ENCODE measurements at regions not wholly inside any gene's neighbourhood (a gene's known extent, or its start where the extent isn't known, plus 50 kb on each side); places are given as distances from the start of the nearest gene placed in this dataset.

- DNase-seq = no peak
Measured at GRCh38 chr4:167492007-167492406, 257.7 kb upstream of the SPOCK3 start.

- no peak for DNase-seq
Measured at GRCh38 chr4:167509551-167509950, 275.3 kb upstream of the SPOCK3 start.

- DNase-seq = no peak
Measured at GRCh38 chr4:167524091-167524490, 289.8 kb upstream of the SPOCK3 start.

- DNase-seq = no peak
Measured at GRCh38 chr4:167537761-167538160, 303.5 kb upstream of the SPOCK3 start.

- DNase-seq = no peak
Measured at GRCh38 chr4:167541286-167541685, 307.0 kb upstream of the SPOCK3 start.

- no peak for DNase-seq
Measured at GRCh38 chr4:167544391-167544790, 310.1 kb upstream of the SPOCK3 start.

GRCh38 chr4:167550021-167550420 lies 315.7 kb upstream of the SPOCK3 start:
- DNase-seq = no peak

GRCh38 chr4:167555338-167556022 lies 321.2 kb upstream of the SPOCK3 start:
- no peak for DNase-seq

- DNase-seq = no peak
Measured at GRCh38 chr4:167578906-167579305, 344.6 kb upstream of the SPOCK3 start.

GRCh38 chr4:167581449-167581965 lies 347.2 kb upstream of the SPOCK3 start:
- DNase-seq = no peak

- no peak for DNase-seq
Measured at GRCh38 chr4:167587361-167587760, 353.1 kb upstream of the SPOCK3 start.

GRCh38 chr4:167595898-167596297 lies 361.6 kb upstream of the SPOCK3 start:
- DNase-seq = no peak

- DNase-seq = no peak
Measured at GRCh38 chr4:167602157-167602556, 367.9 kb upstream of the SPOCK3 start.

GRCh38 chr4:167606551-167606950 lies 372.3 kb upstream of the SPOCK3 start:
- peak in 1 of 5 experiments; percentile 55 for DNase-seq

- DNase-seq = no peak
Measured at GRCh38 chr4:167613381-167613780, 379.1 kb upstream of the SPOCK3 start.

GRCh38 chr4:167614866-167615265 lies 380.6 kb upstream of the SPOCK3 start:
- no peak for DNase-seq

- no peak for DNase-seq
Measured at GRCh38 chr4:167616476-167616875, 382.2 kb upstream of the SPOCK3 start.

- DNase-seq = peak in 1 of 5 experiments; percentile 29
Measured at GRCh38 chr4:167622481-167623240, 388.4 kb upstream of the SPOCK3 start.

GRCh38 chr4:167623241-167623572 lies 388.9 kb upstream of the SPOCK3 start:
- no peak for DNase-seq

- no peak for DNase-seq
Measured at GRCh38 chr4:167629272-167629671, 395.0 kb upstream of the SPOCK3 start.

GRCh38 chr4:167642250-167642649 lies 408.0 kb upstream of the SPOCK3 start:
- no peak for DNase-seq

- DNase-seq = no peak
Measured at GRCh38 chr4:167645358-167645757, 411.1 kb upstream of the SPOCK3 start.

GRCh38 chr4:167652267-167652666 lies 418.0 kb upstream of the SPOCK3 start:
- no peak for DNase-seq

- DNase-seq = no peak
Measured at GRCh38 chr4:167688660-167689142, 403.6 kb upstream of the ANXA10 start.
